ENCODE measurements at regions not wholly inside any gene's neighbourhood (a gene's known extent, or its start where the extent isn't known, plus 50 kb on each side); places are given as distances from the start of the nearest gene placed in this dataset.

DNA sequence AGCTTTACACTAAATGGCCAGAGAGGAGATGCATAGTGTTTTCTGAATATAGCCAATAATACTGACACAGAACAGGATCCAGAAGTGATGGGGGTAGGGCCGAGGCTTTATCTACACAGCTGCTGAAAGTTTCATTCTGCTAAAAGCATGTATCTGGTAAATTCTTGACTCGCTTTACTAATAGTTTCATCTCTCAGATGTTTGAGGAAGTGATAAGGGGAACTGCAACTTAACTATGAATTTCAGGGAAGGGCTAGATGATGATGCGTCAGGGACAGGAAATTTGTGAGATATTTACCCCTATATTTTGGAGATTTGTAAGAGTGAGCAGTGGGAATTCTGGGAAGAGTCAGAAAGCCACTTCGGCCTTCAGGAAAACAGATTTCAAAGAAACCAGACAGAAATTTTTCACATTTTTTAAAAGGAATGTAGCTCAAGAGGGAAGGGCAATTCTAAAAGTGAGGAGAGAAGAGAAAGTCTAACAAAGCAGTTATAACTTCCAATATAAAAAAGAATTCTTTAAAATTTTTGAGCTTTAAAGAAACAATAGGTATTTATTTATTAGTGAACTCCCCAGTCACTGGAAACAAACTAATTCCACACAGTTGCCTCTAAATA is 243.1 kb downstream of the BCAT1 start:
- TF ChIP-seq POLR2A (IDR thresholded peaks at IDR 0.05; ENCODE audit: low read depth, low read length) (no peak), POLR2AphosphoS5 (IDR thresholded peaks at IDR 0.05; ENCODE audit: low read depth, low read length) (no peak)

Measured in GM12892 (cell line).